SU-DHL-6 (cell line): ENCODE measurements at regions not wholly inside any gene's neighbourhood (a gene's known extent, or its start where the extent isn't known, plus 50 kb on each side); places are given as distances from the start of the nearest gene placed in this dataset.

ENCODE experiments used
- H2AFZ ChIP-seq: fragments of 200-600 bp; sonication (generic); 2 replicates; pipeline ENCODE4 v1.6.1; 2014; ENCODE audit warnings: low read depth, mild to moderate bottlenecking, moderate library complexity, mixed read lengths, antibody characterized with exemption, low read length; ENCODE audit not compliant: severe bottlenecking
- H3F3A ChIP-seq: fragments of 200-600 bp; shearing (Covaris generic); 2 replicates; pipeline ENCODE4 v1.6.0; 2016; ENCODE audit warnings: antibody characterized with exemption, mild to moderate bottlenecking; ENCODE audit not compliant: insufficient read depth
- H3K27ac ChIP-seq: fragments of 200-600 bp; sonication (generic); 2 replicates; pipeline ENCODE4 v1.5.1; 2016; ENCODE audit warnings: low read depth, mild to moderate bottlenecking, low read length, moderate library complexity, mixed read lengths
- H3K27me3 ChIP-seq: fragments of 200-600 bp; sonication (generic), shearing (Covaris generic); 2 replicates; pipeline ENCODE4 v1.6.0; 2014; ENCODE audit warnings: mild to moderate bottlenecking, low read length
- H3K36me3 ChIP-seq: fragments of 200-600 bp; sonication (generic); 2 replicates; pipeline ENCODE4 v1.6.1; 2014; ENCODE audit warnings: mild to moderate bottlenecking, low read length, mixed read lengths
- H3K4me2 ChIP-seq: fragments of 300-600, 200-600 bp; shearing (Covaris generic), sonication (generic); 2 replicates; pipeline ENCODE4 v1.6.0; 2014; ENCODE audit warnings: low read length, low read depth, mild to moderate bottlenecking; ENCODE audit not compliant: poor library complexity, severe bottlenecking
- H3K4me3 ChIP-seq: fragments of 200-600 bp; sonication (generic); 2 replicates; pipeline ENCODE4 v1.5.1; 2014; ENCODE audit warnings: antibody characterized with exemption, low read length, mild to moderate bottlenecking, mixed read lengths; ENCODE audit not compliant: insufficient read depth, poor library complexity, severe bottlenecking
- H3K79me2 ChIP-seq: fragments of 200-600 bp; sonication (generic); 2 replicates; pipeline ENCODE4 v1.6.1; 2014; ENCODE audit warnings: mild to moderate bottlenecking, low read length, moderate library complexity; ENCODE audit not compliant: insufficient read depth
- H3K9ac ChIP-seq: fragments of 200-600 bp; sonication (generic); 2 replicates; pipeline ENCODE4 v1.7.0; 2014; ENCODE audit warnings: mild to moderate bottlenecking, low read length
- H3K9me2 ChIP-seq: fragments of 200-600 bp; sonication (generic); replicated peaks from 2 replicates; pipeline ENCODE4 v1.6.1; 2014; ENCODE audit warnings: low read length; ENCODE audit not compliant: insufficient read depth
- H3K9me3 ChIP-seq: fragments of 200-600 bp; sonication (generic); 2 replicates; pipeline ENCODE4 v1.6.1; 2014; ENCODE audit warnings: low read length, mixed read lengths; ENCODE audit not compliant: insufficient read depth
- H4K20me1 ChIP-seq: fragments of 200-600 bp; sonication (generic); 2 replicates; pipeline ENCODE4 v1.6.1; 2014; ENCODE audit warnings: low read depth, mild to moderate bottlenecking, antibody characterized with exemption, low read length, moderate library complexity, mixed read lengths
- EZH2phosphoT487 ChIP-seq: fragments of 200-600 bp; sonication (generic), shearing (Covaris generic); conservative IDR thresholded peaks from 2 replicates; pipeline ENCODE4 v1.6.1; 2018; ENCODE audit warnings: mild to moderate bottlenecking, antibody characterized with exemption, low read length, moderate library complexity, mixed read lengths
- TF ChIP-seq, protein P1 (sequence below): fragments of 200-600 bp; sonication (generic); IDR thresholded peaks from one replicate; pipeline ENCODE4 v1.5.1; 2017; ENCODE audit warnings: antibody characterized with exemption, mild to moderate bottlenecking, low read length, moderate library complexity; ENCODE audit not compliant: insufficient read depth, poor library complexity, severe bottlenecking

DNA sequence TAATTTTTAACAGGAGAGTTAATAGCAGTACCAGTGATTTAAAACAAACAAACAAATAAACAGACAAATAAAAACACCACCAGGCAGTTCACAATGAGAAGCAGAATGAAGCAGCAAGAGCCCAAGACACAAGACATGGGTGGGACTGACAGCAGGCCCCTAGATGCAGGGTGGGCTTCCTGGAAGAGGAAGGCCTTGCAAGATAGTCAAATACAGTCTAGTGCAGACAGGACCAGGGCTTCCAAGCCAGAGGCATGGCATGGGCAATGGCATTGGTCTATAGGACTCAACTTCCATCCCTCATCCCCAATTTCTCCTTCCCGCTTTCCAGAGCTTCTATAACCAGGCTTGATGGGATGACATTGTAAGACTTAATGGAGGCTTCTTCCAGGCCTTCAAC, 645.1 kb downstream of the UQCRFS1 start:
- no peak overlapping the region for H3K9ac ChIP-seq
- no peak overlapping the region for H2AFZ ChIP-seq
- H3K36me3 ChIP-seq, result no peaks in the 10 kb centered on the region
- no peaks in the 10 kb centered on the region for H3K9me2 ChIP-seq
- H3K27me3 ChIP-seq, result no peaks in the 10 kb centered on the region
- no peaks in the 10 kb centered on the region for H3K79me2 ChIP-seq
- no peaks in the 10 kb centered on the region for H4K20me1 ChIP-seq
- H3K27ac ChIP-seq, result no peak overlapping the region
- H3K4me3 ChIP-seq, result no peak overlapping the region
- no peaks in the 10 kb centered on the region for H3K9me3 ChIP-seq
- H3K4me2 ChIP-seq, result no peak overlapping the region
- TF ChIP-seq, protein P1, sequence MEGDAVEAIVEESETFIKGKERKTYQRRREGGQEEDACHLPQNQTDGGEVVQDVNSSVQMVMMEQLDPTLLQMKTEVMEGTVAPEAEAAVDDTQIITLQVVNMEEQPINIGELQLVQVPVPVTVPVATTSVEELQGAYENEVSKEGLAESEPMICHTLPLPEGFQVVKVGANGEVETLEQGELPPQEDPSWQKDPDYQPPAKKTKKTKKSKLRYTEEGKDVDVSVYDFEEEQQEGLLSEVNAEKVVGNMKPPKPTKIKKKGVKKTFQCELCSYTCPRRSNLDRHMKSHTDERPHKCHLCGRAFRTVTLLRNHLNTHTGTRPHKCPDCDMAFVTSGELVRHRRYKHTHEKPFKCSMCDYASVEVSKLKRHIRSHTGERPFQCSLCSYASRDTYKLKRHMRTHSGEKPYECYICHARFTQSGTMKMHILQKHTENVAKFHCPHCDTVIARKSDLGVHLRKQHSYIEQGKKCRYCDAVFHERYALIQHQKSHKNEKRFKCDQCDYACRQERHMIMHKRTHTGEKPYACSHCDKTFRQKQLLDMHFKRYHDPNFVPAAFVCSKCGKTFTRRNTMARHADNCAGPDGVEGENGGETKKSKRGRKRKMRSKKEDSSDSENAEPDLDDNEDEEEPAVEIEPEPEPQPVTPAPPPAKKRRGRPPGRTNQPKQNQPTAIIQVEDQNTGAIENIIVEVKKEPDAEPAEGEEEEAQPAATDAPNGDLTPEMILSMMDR, result no peak
- no peak for TF ChIP-seq EZH2phosphoT487
- no peaks in the 10 kb centered on the region for H3F3A ChIP-seq

DNA sequence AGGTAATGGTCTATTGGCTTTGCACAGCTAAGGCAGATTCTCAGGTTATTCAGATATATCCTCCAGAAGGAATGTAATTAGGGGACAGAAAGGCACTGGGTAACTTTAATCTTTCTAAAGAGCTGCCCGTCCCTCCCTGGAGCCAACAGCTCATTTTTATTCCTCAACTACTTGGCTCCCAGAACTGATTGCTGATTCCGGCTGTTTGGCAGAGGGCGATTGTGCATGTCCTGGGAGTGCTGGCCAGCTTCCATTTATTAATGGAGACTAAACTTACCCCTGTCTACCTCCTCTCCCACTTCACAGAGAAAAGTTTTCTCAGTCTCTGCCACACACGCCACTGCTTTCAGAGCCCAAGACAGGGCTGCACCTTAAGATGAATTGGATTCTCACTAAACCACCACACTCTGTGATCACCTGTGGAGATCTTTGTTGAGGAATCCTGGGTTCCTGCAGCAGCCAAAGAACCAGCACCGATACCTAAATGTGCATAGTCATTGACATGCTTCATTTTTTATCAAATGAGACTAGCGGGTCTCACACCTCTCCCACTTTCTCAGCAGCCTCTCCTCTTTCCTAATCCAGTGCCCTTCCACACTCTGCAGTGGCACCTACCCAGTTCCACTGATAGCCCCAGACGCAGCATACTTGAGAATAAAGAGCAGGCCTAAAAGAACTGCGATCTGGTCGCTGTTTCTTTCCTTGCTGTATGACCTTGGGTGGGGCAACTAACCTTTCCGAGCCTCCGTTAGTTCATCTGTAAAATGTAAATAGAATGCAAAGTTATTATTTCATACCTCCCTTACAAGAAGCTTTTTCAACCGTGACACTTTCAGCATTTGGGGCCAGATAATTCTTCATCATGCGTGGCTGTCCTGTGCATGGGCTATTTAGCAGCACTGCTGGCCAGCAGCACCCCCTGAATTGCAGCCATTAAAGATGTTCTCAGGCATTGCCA, 648.7 kb downstream of the UQCRFS1 start:
- H3K27me3 ChIP-seq, result no peaks in the 10 kb centered on the region
- H2AFZ ChIP-seq, result no peak overlapping the region
- TF ChIP-seq EZH2phosphoT487, result no peak
- TF ChIP-seq, protein P1, result no peak
- no peaks in the 10 kb centered on the region for H3K9me2 ChIP-seq
- H3K79me2 ChIP-seq, result no peaks in the 10 kb centered on the region
- no peak overlapping the region for H3K4me2 ChIP-seq
- no peaks in the 10 kb centered on the region for H4K20me1 ChIP-seq
- H3F3A ChIP-seq, result no peaks in the 10 kb centered on the region
- no peak overlapping the region for H3K9ac ChIP-seq
- H3K4me3 ChIP-seq, result no peak overlapping the region
- no peaks in the 10 kb centered on the region for H3K36me3 ChIP-seq
- no peak overlapping the region for H3K27ac ChIP-seq
- H3K9me3 ChIP-seq, result no peaks in the 10 kb centered on the region

DNA sequence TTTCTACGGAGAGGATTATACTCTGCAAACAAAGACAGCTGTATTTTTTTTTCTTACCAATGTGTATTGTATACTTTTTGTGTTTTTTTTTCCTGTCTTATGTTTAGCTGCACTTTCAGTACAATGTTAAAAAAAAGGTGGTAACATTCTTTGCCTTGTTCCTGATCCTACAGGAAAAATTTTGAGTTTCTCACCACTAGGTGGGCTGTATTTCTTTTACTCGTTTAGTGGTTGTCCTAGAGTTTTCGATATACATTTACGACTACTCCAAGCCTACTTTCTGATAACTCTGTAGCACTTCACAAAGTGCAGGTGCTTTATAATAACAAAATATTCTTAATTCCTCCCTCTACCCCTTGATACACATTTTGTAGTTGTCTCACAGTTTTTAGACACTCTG, 652.2 kb downstream of the UQCRFS1 start:
- no peaks in the 10 kb centered on the region for H3K9me3 ChIP-seq
- H3K4me3 ChIP-seq, result no peak overlapping the region
- H3K9ac ChIP-seq, result no peak overlapping the region
- TF ChIP-seq, protein P1, result no peak
- no peak for TF ChIP-seq EZH2phosphoT487
- no peaks in the 10 kb centered on the region for H3K79me2 ChIP-seq
- no peaks in the 10 kb centered on the region for H3K9me2 ChIP-seq
- H3F3A ChIP-seq, result no peaks in the 10 kb centered on the region
- no peak overlapping the region for H2AFZ ChIP-seq
- no peak overlapping the region for H3K27ac ChIP-seq
- H4K20me1 ChIP-seq, result no peaks in the 10 kb centered on the region
- H3K4me2 ChIP-seq, result no peak overlapping the region
- no peaks in the 10 kb centered on the region for H3K27me3 ChIP-seq
- no peaks in the 10 kb centered on the region for H3K36me3 ChIP-seq
